GM19043 (cell line): ENCODE measurements at regions not wholly inside any gene's neighbourhood (a gene's known extent, or its start where the extent isn't known, plus 50 kb on each side); places are given as distances from the start of the nearest gene placed in this dataset.

Source experiments
- ATAC-seq: cut with Tn5 transposase; IDR thresholded peaks from one replicate; pipeline ENCODE4 v1.9.1; 2021; ENCODE audit warnings: low read depth; ENCODE audit not compliant: unreplicated experiment

GRCh38 chr1:234755449-234755863 is 145.5 kb upstream of the IRF2BP2 start:
- no peak for ATAC-seq

- no peak for ATAC-seq
Observed at GRCh38 chr1:234753979-234754378, 144.0 kb upstream of the IRF2BP2 start.

- ATAC-seq = no peak
Observed at GRCh38 chr1:234752927-234753326, 142.9 kb upstream of the IRF2BP2 start.

- no peak for ATAC-seq
Observed at GRCh38 chr1:234751678-234752077, 141.7 kb upstream of the IRF2BP2 start.

GRCh38 chr1:234750922-234751627 is 141.1 kb upstream of the IRF2BP2 start:
- no peak for ATAC-seq

GRCh38 chr1:234748713-234749112 is 138.7 kb upstream of the IRF2BP2 start:
- ATAC-seq = no peak

- no peak for ATAC-seq
Observed at GRCh38 chr1:234748066-234748465, 138.1 kb upstream of the IRF2BP2 start.

- no peak for ATAC-seq
Observed at GRCh38 chr1:234746798-234747196, 136.8 kb upstream of the IRF2BP2 start.

- no peak for ATAC-seq
Observed at GRCh38 chr1:234745844-234746797, 136.1 kb upstream of the IRF2BP2 start.

GRCh38 chr1:234745276-234745675 is 135.3 kb upstream of the IRF2BP2 start:
- ATAC-seq = no peak

- ATAC-seq = no peak
Observed at GRCh38 chr1:234743791-234744611, 134.0 kb upstream of the IRF2BP2 start.

GRCh38 chr1:234742622-234743021 is 132.6 kb upstream of the IRF2BP2 start:
- ATAC-seq = no peak

- no peak for ATAC-seq
Observed at GRCh38 chr1:234737967-234738314, 128.0 kb upstream of the IRF2BP2 start.

GRCh38 chr1:234735916-234736315 is 125.9 kb upstream of the IRF2BP2 start:
- no peak for ATAC-seq

GRCh38 chr1:234735476-234735875 is 125.5 kb upstream of the IRF2BP2 start:
- no peak for ATAC-seq

GRCh38 chr1:234734869-234735268 is 124.9 kb upstream of the IRF2BP2 start:
- no peak for ATAC-seq

GRCh38 chr1:234734412-234734835 is 124.4 kb upstream of the IRF2BP2 start:
- no peak for ATAC-seq

- ATAC-seq = no peak
Observed at GRCh38 chr1:234733427-234733826, 123.4 kb upstream of the IRF2BP2 start.

- no peak for ATAC-seq
Observed at GRCh38 chr1:234732671-234733390, 122.9 kb upstream of the IRF2BP2 start.

GRCh38 chr1:234732260-234732659 is 122.3 kb upstream of the IRF2BP2 start:
- no peak for ATAC-seq
